ENCODE measurements at regions not wholly inside any gene's neighbourhood (a gene's known extent, or its start where the extent isn't known, plus 50 kb on each side); places are given as distances from the start of the nearest gene placed in this dataset.

DNA sequence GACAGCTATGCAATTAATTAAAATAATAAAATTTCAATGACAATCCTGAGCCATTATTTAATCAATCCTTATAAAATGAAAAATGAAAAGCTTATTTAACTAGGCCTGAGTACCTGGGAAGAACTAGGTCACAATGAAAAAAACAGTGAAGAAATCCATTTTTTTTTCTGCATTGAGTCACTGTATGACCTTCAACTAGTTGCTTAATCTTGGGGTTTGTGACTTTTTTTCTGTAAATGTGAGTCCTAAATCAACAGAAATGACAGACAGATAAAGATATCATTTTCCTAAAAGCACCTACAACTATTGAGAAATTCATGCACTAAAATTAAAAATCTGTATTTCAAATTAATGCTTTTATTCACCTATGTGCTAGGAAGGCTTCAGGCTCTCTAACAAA lies 96.8 kb downstream of the TMEM26 start:
- H3K36me3 ChIP-seq (ENCODE audit: control insufficient read depth in 1 of 2, insufficient read depth in 2 of 2, low read length in 2 of 2), result no peaks in the 10 kb centered on the region
- H3K27ac ChIP-seq (ENCODE audit: low read depth, low read length), result no peak overlapping the region
- no peak overlapping the region for H3K4me3 ChIP-seq (ENCODE audit: low read depth in 1 of 2, low read length in 2 of 2)
- H3K9ac ChIP-seq (ENCODE audit: low read depth in 1 of 2, low read length in 2 of 2), result no peak overlapping the region
- H3K9me3 ChIP-seq (ENCODE audit: control insufficient read depth in 1 of 2, low read length in 2 of 2), result no peaks in the 10 kb centered on the region
- H3K27me3 ChIP-seq (ENCODE audit: control insufficient read depth in 1 of 2, insufficient read depth in 2 of 2, low read length in 2 of 2), result no peaks in the 10 kb centered on the region
- no peaks in the 10 kb centered on the region for H3K4me1 ChIP-seq (ENCODE audit: control insufficient read depth in 1 of 2, insufficient read depth in 2 of 2, low read length in 2 of 2)

- no peaks in the 10 kb centered on the region for H3K9me3 ChIP-seq (ENCODE audit: control insufficient read depth in 1 of 2, low read length in 2 of 2)
- no peaks in the 10 kb centered on the region for H3K36me3 ChIP-seq (ENCODE audit: control insufficient read depth in 1 of 2, insufficient read depth in 2 of 2, low read length in 2 of 2)
- H3K4me3 ChIP-seq (ENCODE audit: low read depth in 1 of 2, low read length in 2 of 2), result no peak overlapping the region
- H3K4me1 ChIP-seq (ENCODE audit: control insufficient read depth in 1 of 2, insufficient read depth in 2 of 2, low read length in 2 of 2), result no peaks in the 10 kb centered on the region
- no peak overlapping the region for H3K9ac ChIP-seq (ENCODE audit: low read depth in 1 of 2, low read length in 2 of 2)
- no peak overlapping the region for H3K27ac ChIP-seq (ENCODE audit: low read depth, low read length)
- H3K27me3 ChIP-seq (ENCODE audit: control insufficient read depth in 1 of 2, insufficient read depth in 2 of 2, low read length in 2 of 2), result no peaks in the 10 kb centered on the region
Observed at GRCh38 chr10:61355211-61355610, 98.0 kb downstream of the TMEM26 start.

DNA sequence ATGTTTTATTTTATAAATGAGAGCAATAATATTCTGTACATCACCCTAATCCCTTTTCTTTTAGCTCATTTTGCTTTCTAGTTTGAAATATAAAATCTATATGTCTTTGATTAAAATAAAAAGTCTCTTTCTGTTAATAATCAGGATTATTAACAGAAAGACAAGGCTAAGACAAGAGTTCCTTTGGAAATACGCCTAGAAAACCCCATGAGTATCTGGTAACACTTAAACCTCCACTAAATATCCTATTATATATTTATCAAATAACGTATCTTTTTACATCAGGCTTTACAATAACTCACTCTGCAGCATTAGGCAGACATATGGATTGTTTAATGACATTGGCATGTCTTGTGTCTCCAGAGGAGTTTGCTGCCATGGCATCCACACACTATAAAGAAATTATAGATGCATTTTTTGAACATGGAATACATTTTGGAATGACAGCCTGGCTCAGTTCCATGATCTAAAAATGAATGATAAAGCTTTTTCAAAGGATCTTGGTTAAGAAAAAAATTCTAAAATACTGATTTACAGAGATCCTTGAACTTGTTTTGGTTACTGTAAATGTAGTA lies 98.7 kb downstream of the TMEM26 start:
- H3K9ac ChIP-seq (ENCODE audit: low read depth in 1 of 2, low read length in 2 of 2), result no peak overlapping the region
- no peaks in the 10 kb centered on the region for H3K4me1 ChIP-seq (ENCODE audit: control insufficient read depth in 1 of 2, insufficient read depth in 2 of 2, low read length in 2 of 2)
- H3K4me3 ChIP-seq (ENCODE audit: low read depth in 1 of 2, low read length in 2 of 2), result no peak overlapping the region
- no peaks in the 10 kb centered on the region for H3K36me3 ChIP-seq (ENCODE audit: control insufficient read depth in 1 of 2, insufficient read depth in 2 of 2, low read length in 2 of 2)
- no peaks in the 10 kb centered on the region for H3K27me3 ChIP-seq (ENCODE audit: control insufficient read depth in 1 of 2, insufficient read depth in 2 of 2, low read length in 2 of 2)
- no peaks in the 10 kb centered on the region for H3K9me3 ChIP-seq (ENCODE audit: control insufficient read depth in 1 of 2, low read length in 2 of 2)
- H3K27ac ChIP-seq (ENCODE audit: low read depth, low read length), result no peak overlapping the region

DNA sequence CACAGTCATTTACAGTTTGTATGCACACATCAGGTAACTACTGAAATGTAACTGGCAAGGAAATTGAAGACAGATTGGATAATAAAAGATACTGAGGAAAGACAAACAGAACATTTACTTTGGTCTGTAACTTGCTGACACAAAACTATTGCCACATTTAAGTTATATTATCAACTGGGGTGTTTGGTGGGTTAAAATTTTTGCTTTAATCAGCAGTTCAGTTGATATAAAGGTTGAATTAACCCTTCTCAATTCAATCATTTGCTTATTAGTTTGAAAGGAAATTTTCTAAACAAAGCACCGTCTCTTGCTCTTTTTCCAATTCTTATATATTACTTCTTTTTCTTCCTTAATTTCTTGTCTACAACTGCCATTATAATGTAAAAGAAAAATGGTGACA lies 102.4 kb downstream of the TMEM26 start:
- Histone ChIP-seq H3K9me3 (ENCODE audit: control insufficient read depth in 1 of 2, low read length in 2 of 2) (no peaks in the 10 kb centered on the region), H3K4me1 (ENCODE audit: control insufficient read depth in 1 of 2, insufficient read depth in 2 of 2, low read length in 2 of 2) (no peaks in the 10 kb centered on the region), H3K4me3 (ENCODE audit: low read depth in 1 of 2, low read length in 2 of 2) (no peak overlapping the region), H3K27ac (ENCODE audit: low read depth, low read length) (no peak overlapping the region), H3K27me3 (ENCODE audit: control insufficient read depth in 1 of 2, insufficient read depth in 2 of 2, low read length in 2 of 2) (no peaks in the 10 kb centered on the region), H3K9ac (ENCODE audit: low read depth in 1 of 2, low read length in 2 of 2) (no peak overlapping the region), H3K36me3 (ENCODE audit: control insufficient read depth in 1 of 2, insufficient read depth in 2 of 2, low read length in 2 of 2) (no peaks in the 10 kb centered on the region)

DNA sequence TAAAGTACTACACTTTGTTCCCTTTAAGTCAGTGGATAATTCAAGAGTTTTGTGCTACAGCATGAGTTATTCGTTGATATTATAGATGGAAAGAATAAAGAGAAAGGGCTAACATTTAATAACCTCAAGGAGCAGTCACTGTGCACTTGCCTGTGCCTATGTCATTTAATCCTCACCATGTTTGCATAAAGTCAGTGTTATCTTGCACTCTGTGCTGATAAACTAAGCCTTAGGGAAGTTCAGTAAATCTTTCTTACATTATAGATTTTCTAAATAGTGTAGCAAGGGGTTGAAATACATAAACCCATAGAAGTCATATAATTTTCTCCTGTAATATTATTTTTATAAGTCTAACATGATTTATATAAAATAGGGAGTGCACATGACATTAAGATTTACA lies 103.1 kb downstream of the TMEM26 start:
- Histone ChIP-seq H3K36me3 (ENCODE audit: control insufficient read depth in 1 of 2, insufficient read depth in 2 of 2, low read length in 2 of 2) (no peaks in the 10 kb centered on the region), H3K4me3 (ENCODE audit: low read depth in 1 of 2, low read length in 2 of 2) (no peak overlapping the region), H3K27me3 (ENCODE audit: control insufficient read depth in 1 of 2, insufficient read depth in 2 of 2, low read length in 2 of 2) (no peaks in the 10 kb centered on the region), H3K27ac (ENCODE audit: low read depth, low read length) (no peak overlapping the region), H3K4me1 (ENCODE audit: control insufficient read depth in 1 of 2, insufficient read depth in 2 of 2, low read length in 2 of 2) (no peaks in the 10 kb centered on the region), H3K9ac (ENCODE audit: low read depth in 1 of 2, low read length in 2 of 2) (no peak overlapping the region), H3K9me3 (ENCODE audit: control insufficient read depth in 1 of 2, low read length in 2 of 2) (no peaks in the 10 kb centered on the region)

GRCh38 chr10:61346796-61347413 lies 106.3 kb downstream of the TMEM26 start:
- Histone ChIP-seq H3K27me3 (ENCODE audit: control insufficient read depth in 1 of 2, insufficient read depth in 2 of 2, low read length in 2 of 2) (no peaks in the 10 kb centered on the region), H3K36me3 (ENCODE audit: control insufficient read depth in 1 of 2, insufficient read depth in 2 of 2, low read length in 2 of 2) (no peaks in the 10 kb centered on the region), H3K4me1 (ENCODE audit: control insufficient read depth in 1 of 2, insufficient read depth in 2 of 2, low read length in 2 of 2) (no peaks in the 10 kb centered on the region), H3K27ac (ENCODE audit: low read depth, low read length) (no peak overlapping the region), H3K4me3 (ENCODE audit: low read depth in 1 of 2, low read length in 2 of 2) (no peak overlapping the region), H3K9ac (ENCODE audit: low read depth in 1 of 2, low read length in 2 of 2) (no peak overlapping the region), H3K9me3 (ENCODE audit: control insufficient read depth in 1 of 2, low read length in 2 of 2) (no peaks in the 10 kb centered on the region)

- Histone ChIP-seq H3K27me3 (ENCODE audit: control insufficient read depth in 1 of 2, insufficient read depth in 2 of 2, low read length in 2 of 2) (no peaks in the 10 kb centered on the region), H3K27ac (ENCODE audit: low read depth, low read length) (no peak overlapping the region), H3K4me3 (ENCODE audit: low read depth in 1 of 2, low read length in 2 of 2) (no peak overlapping the region), H3K9ac (ENCODE audit: low read depth in 1 of 2, low read length in 2 of 2) (no peak overlapping the region), H3K9me3 (ENCODE audit: control insufficient read depth in 1 of 2, low read length in 2 of 2) (no peaks in the 10 kb centered on the region), H3K36me3 (ENCODE audit: control insufficient read depth in 1 of 2, insufficient read depth in 2 of 2, low read length in 2 of 2) (no peaks in the 10 kb centered on the region), H3K4me1 (ENCODE audit: control insufficient read depth in 1 of 2, insufficient read depth in 2 of 2, low read length in 2 of 2) (no peaks in the 10 kb centered on the region)
Observed at GRCh38 chr10:61343796-61344195, 109.4 kb downstream of the TMEM26 start.

DNA sequence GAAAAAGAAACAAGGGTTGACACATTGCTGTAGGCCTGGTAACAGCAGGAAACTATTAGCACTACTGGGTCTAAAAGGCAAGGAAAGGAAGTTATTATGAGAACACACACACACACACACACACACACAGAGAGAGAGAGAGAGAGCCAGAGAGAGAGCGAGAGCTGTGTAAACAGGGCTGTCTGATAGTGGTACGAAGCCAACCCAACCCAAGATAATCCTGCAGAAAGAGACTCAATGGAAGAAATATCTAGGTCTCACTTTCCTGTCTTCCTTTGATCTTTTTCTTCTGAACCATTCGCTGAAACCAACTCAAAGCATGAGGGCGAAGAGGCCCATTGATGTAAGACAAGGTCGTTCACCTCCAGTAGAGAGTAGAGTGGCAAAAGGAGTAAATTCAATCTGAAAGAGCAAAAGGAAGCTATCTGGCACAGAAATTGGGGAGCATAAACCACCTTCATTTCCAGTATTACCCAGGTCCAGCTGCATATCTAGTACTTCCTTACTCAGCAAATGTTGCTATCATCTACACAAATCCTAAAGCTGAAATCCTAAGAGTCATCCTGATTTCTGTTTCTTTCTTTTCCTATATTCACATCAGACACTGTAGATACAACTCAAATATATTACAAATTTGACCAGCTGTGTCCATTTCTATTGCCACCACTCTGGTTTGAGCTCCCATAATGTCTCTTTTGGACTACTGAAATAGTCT lies 110.2 kb downstream of the TMEM26 start:
- no peak overlapping the region for H3K9ac ChIP-seq (ENCODE audit: low read depth in 1 of 2, low read length in 2 of 2)
- H3K9me3 ChIP-seq (ENCODE audit: control insufficient read depth in 1 of 2, low read length in 2 of 2), result no peaks in the 10 kb centered on the region
- H3K27me3 ChIP-seq (ENCODE audit: control insufficient read depth in 1 of 2, insufficient read depth in 2 of 2, low read length in 2 of 2), result no peaks in the 10 kb centered on the region
- H3K4me3 ChIP-seq (ENCODE audit: low read depth in 1 of 2, low read length in 2 of 2), result no peak overlapping the region
- H3K4me1 ChIP-seq (ENCODE audit: control insufficient read depth in 1 of 2, insufficient read depth in 2 of 2, low read length in 2 of 2), result no peaks in the 10 kb centered on the region
- no peak overlapping the region for H3K27ac ChIP-seq (ENCODE audit: low read depth, low read length)
- no peaks in the 10 kb centered on the region for H3K36me3 ChIP-seq (ENCODE audit: control insufficient read depth in 1 of 2, insufficient read depth in 2 of 2, low read length in 2 of 2)

GRCh38 chr10:61341008-61341407 lies 112.2 kb downstream of the TMEM26 start:
- no peaks in the 10 kb centered on the region for H3K36me3 ChIP-seq (ENCODE audit: control insufficient read depth in 1 of 2, insufficient read depth in 2 of 2, low read length in 2 of 2)
- no peaks in the 10 kb centered on the region for H3K4me1 ChIP-seq (ENCODE audit: control insufficient read depth in 1 of 2, insufficient read depth in 2 of 2, low read length in 2 of 2)
- H3K27me3 ChIP-seq (ENCODE audit: control insufficient read depth in 1 of 2, insufficient read depth in 2 of 2, low read length in 2 of 2), result no peaks in the 10 kb centered on the region
- H3K9me3 ChIP-seq (ENCODE audit: control insufficient read depth in 1 of 2, low read length in 2 of 2), result no peaks in the 10 kb centered on the region
- no peak overlapping the region for H3K27ac ChIP-seq (ENCODE audit: low read depth, low read length)
- H3K4me3 ChIP-seq (ENCODE audit: low read depth in 1 of 2, low read length in 2 of 2), result no peak overlapping the region
- no peak overlapping the region for H3K9ac ChIP-seq (ENCODE audit: low read depth in 1 of 2, low read length in 2 of 2)

DNA sequence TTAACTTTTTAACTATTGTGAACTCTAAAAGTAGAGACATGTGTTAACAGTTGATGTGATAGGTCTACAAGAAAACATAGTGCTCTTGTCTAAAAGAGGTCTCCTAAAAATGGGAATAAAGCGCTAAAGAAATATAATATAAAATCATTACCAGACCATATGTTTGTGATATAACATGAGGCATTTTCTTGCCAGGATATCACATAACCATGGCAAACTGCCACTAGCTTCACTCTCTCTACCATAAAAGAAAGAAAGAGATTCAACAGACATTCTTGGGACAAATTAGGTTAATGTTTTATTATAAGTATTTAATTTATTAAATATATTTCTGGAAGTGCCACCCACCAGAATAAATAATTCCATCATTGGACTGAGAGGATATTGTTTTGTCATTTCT lies 115.0 kb downstream of the TMEM26 start:
- H3K27ac ChIP-seq (ENCODE audit: low read depth, low read length), result no peak overlapping the region
- no peaks in the 10 kb centered on the region for H3K36me3 ChIP-seq (ENCODE audit: control insufficient read depth in 1 of 2, insufficient read depth in 2 of 2, low read length in 2 of 2)
- H3K4me1 ChIP-seq (ENCODE audit: control insufficient read depth in 1 of 2, insufficient read depth in 2 of 2, low read length in 2 of 2), result no peaks in the 10 kb centered on the region
- no peak overlapping the region for H3K9ac ChIP-seq (ENCODE audit: low read depth in 1 of 2, low read length in 2 of 2)
- no peaks in the 10 kb centered on the region for H3K9me3 ChIP-seq (ENCODE audit: control insufficient read depth in 1 of 2, low read length in 2 of 2)
- H3K4me3 ChIP-seq (ENCODE audit: low read depth in 1 of 2, low read length in 2 of 2), result no peak overlapping the region
- no peaks in the 10 kb centered on the region for H3K27me3 ChIP-seq (ENCODE audit: control insufficient read depth in 1 of 2, insufficient read depth in 2 of 2, low read length in 2 of 2)
